IMR-90 (cell line): ENCODE measurements at regions not wholly inside any gene's neighbourhood (a gene's known extent, or its start where the extent isn't known, plus 50 kb on each side); places are given as distances from the start of the nearest gene placed in this dataset.

Experiments
- ATAC-seq: fragments of 200-7000 bp; cut with Tn5 transposase; 2 replicates; pipeline ENCODE4 v1.9.1; 2020; ENCODE audit warnings: low read depth, mild to moderate bottlenecking, moderate library complexity
- BruUV-seq: library from RNA; stranded (reverse); fragments of 400-500 nt; replicated peaks from 2 replicates; lab custom pipeline; 2021; lab: Mats Ljungman, UMichigan
- CTCF ChIA-PET: fragments of 300-600 bp; formaldehyde crosslinking; extraction: SDS; loops from one replicate; lab custom pipeline; 2021; ENCODE audit warnings: antibody characterized with exemption; lab: Yijun Ruan, JAX
- POLR2A ChIA-PET: fragments of 300-600 bp; sonication (Branson Sonifier 250); formaldehyde crosslinking; loops from one replicate; lab custom pipeline; 2022; ENCODE audit warnings: antibody characterized with exemption; ENCODE audit not compliant: unreplicated experiment; lab: Charles Lee
- DNase-seq: peaks from one replicate; pipeline ENCODE4 v3.0.0; 2013
- H2AFZ ChIP-seq: replicated peaks from 2 replicates; pipeline ENCODE3; 2013; ENCODE audit warnings: low read length, mild to moderate bottlenecking; ENCODE audit not compliant: poor library complexity
- H2AK5ac ChIP-seq: 2 replicates; pipeline ENCODE4 v1.6.1; 2013; ENCODE audit warnings: low read depth, low read length, inconsistent platforms
- H2AK9ac ChIP-seq: replicated peaks from 2 replicates; pipeline ENCODE3; 2013; ENCODE audit warnings: mild to moderate bottlenecking, low read depth, low read length, moderate library complexity; ENCODE audit not compliant: poor library complexity
- H2BK120ac ChIP-seq: 2 replicates; pipeline ENCODE4 v1.6.1; 2013; ENCODE audit warnings: low read depth, low read length, inconsistent platforms
- H2BK15ac ChIP-seq: 3 replicates; pipeline ENCODE4 v1.6.1; 2013; ENCODE audit warnings: low read depth, low read length, inconsistent platforms
- H2BK20ac ChIP-seq: 2 replicates; pipeline ENCODE4 v1.6.1; 2013; ENCODE audit warnings: low read depth, mild to moderate bottlenecking, inconsistent platforms, low read length, moderate library complexity
- H2BK5ac ChIP-seq: 2 replicates; pipeline ENCODE4 v1.6.1; 2013; ENCODE audit warnings: mild to moderate bottlenecking, low read depth, low read length, inconsistent platforms; ENCODE audit not compliant: poor library complexity, severe bottlenecking
- H3K14ac ChIP-seq: replicated peaks from 2 replicates; pipeline ENCODE4 v1.6.1; 2013; ENCODE audit warnings: low read depth, low read length, inconsistent platforms
- H3K18ac ChIP-seq: 2 replicates; pipeline ENCODE4 v1.6.1; 2013; ENCODE audit warnings: low read depth, low read length, control low read depth
- H3K23ac ChIP-seq: 2 replicates; pipeline ENCODE4 v1.6.1; 2013; ENCODE audit warnings: low read depth, low read length, inconsistent platforms
- H3K27ac ChIP-seq: 2 replicates; pipeline ENCODE4 v1.5.1; 2013; ENCODE audit warnings: mild to moderate bottlenecking, control low read depth, low read length; ENCODE audit not compliant: insufficient read depth
- H3K27me3 ChIP-seq: 2 replicates; pipeline ENCODE4 v1.6.1; 2013; ENCODE audit warnings: low read length; ENCODE audit not compliant: control insufficient read depth, insufficient read depth
- H3K36me3 ChIP-seq: 2 replicates; pipeline ENCODE4 v1.6.1; 2013; ENCODE audit warnings: low read length, mixed read lengths; ENCODE audit not compliant: control insufficient read depth, insufficient read depth
- H3K4ac ChIP-seq: 2 replicates; pipeline ENCODE4 v1.6.1; 2013; ENCODE audit warnings: low read depth, low read length, inconsistent platforms
- H3K4me1 ChIP-seq: 2 replicates; pipeline ENCODE4 v1.6.1; 2013; ENCODE audit warnings: low read length, mixed read lengths; ENCODE audit not compliant: control insufficient read depth, insufficient read depth
- H3K4me2 ChIP-seq: 2 replicates; pipeline ENCODE4 v1.6.1; 2013; ENCODE audit warnings: low read depth, mild to moderate bottlenecking, control low read depth, low read length, moderate library complexity
- H3K4me3 ChIP-seq: 2 replicates; pipeline ENCODE4 v1.5.1; 2013; ENCODE audit warnings: low read depth, mild to moderate bottlenecking, control low read depth, low read length, moderate library complexity; ENCODE audit not compliant: insufficient read depth
- H3K56ac ChIP-seq: 2 replicates; pipeline ENCODE4 v1.6.1; 2013; ENCODE audit warnings: low read length, inconsistent platforms; ENCODE audit not compliant: insufficient read depth; ENCODE audit errors: extremely low read depth
- H3K79me1 ChIP-seq, 2 experiments: 2 replicates each; pipeline ENCODE4 v1.6.1; 2013; ENCODE audit warnings: low read length in 2 of 2, inconsistent platforms in 1 of 2, low read depth in 1 of 2
- H3K9ac ChIP-seq: 2 replicates; pipeline ENCODE4 v1.6.1; 2013; ENCODE audit warnings: low read depth, low read length, control low read depth
- H3K9me1 ChIP-seq: 2 replicates; pipeline ENCODE4 v1.6.1; 2013; ENCODE audit warnings: low read length, inconsistent platforms; ENCODE audit not compliant: insufficient read depth
- H3K9me3 ChIP-seq: 2 replicates; pipeline ENCODE4 v1.6.1; 2013; ENCODE audit warnings: low read length; ENCODE audit not compliant: control insufficient read depth, insufficient read depth
- H4K20me1 ChIP-seq: 2 replicates; pipeline ENCODE4 v1.6.1; 2013; ENCODE audit warnings: low read length, inconsistent platforms; ENCODE audit not compliant: insufficient read depth
- H4K5ac ChIP-seq: 2 replicates; pipeline ENCODE4 v1.6.1; 2013; ENCODE audit warnings: mild to moderate bottlenecking, low read depth, low read length, control low read depth
- H4K8ac ChIP-seq, 2 experiments: 2 replicates each; pipeline ENCODE4 v1.6.1; 2013; ENCODE audit warnings: low read depth in 2 of 2, low read length in 2 of 2, control low read depth in 1 of 2, inconsistent platforms in 1 of 2
- H4K91ac ChIP-seq: 2 replicates; pipeline ENCODE4 v1.6.1; 2013; ENCODE audit warnings: low read depth, low read length, inconsistent platforms; ENCODE audit not compliant: insufficient read depth
- BHLHE40 ChIP-seq: fragments of 150-350 bp; IDR thresholded peaks from 2 replicates; pipeline ENCODE4 v1.6.1; 2016; ENCODE audit warnings: mild to moderate bottlenecking, low read depth, low read length
- CHD1 ChIP-seq: IDR thresholded peaks from 2 replicates; pipeline ENCODE4 v1.6.1; 2012; ENCODE audit warnings: low read depth, low read length, improper control_type of control experiment
- MXI1 ChIP-seq: IDR thresholded peaks from 2 replicates; pipeline ENCODE4 v1.6.1; 2012; ENCODE audit warnings: low read depth, mild to moderate bottlenecking, low read length, moderate library complexity, borderline replicate concordance
- NFE2L2 ChIP-seq: fragments of 150-350 bp; IDR thresholded peaks from 2 replicates; pipeline ENCODE4 v1.6.1; 2016; ENCODE audit warnings: low read depth, mild to moderate bottlenecking, low read length
- RAD21 ChIP-seq: IDR thresholded peaks from 2 replicates; pipeline ENCODE4 v1.6.1; 2012; ENCODE audit warnings: low read length, improper control_type of control experiment
- WGBS, 2 experiments: methylation state at CpG; one replicate each; pipeline versions ENCODE4 v1.1.5 to v1.1.7; 2013; ENCODE audit warnings: missing lambda C conversion rate in 2 of 2; ENCODE audit not compliant: insufficient read length in 1 of 2; ENCODE audit errors: extremely low coverage in 2 of 2; 5-methylcytosine and 5-hydroxymethylcytosine counted together
- dilution Hi-C: fragments of 300-500 bp; cut with HindIII; formaldehyde crosslinking; loops from one replicate; pipeline ENCODE4 v1.14.3; 2018; ENCODE audit warnings: low sequenced_read_pairs; ENCODE audit not compliant: unreplicated experiment
- in situ Hi-C: fragments of 300-500 bp; cut with MboI; formaldehyde crosslinking; loops from 3 replicates; pipeline ENCODE4 v1.14.3; 2019; ENCODE audit warnings: low sequenced_read_pairs, inconsistent platforms, mixed read lengths
- intact Hi-C: fragments of 100-400 bp; cut with micrococcal nuclease; formaldehyde crosslinking; loops from 2 replicates; pipeline ENCODE4 v1.10.0; 2022
- TF ChIP-seq, protein P1 (sequence below): fragments of 150-350 bp; IDR thresholded peaks from 2 replicates; pipeline ENCODE4 v1.6.1; 2017; ENCODE audit warnings: mild to moderate bottlenecking, antibody characterized with exemption, low read length, low read depth
- TF ChIP-seq, protein P2 (sequence below): fragments of 150-350 bp; IDR thresholded peaks from 2 replicates; pipeline ENCODE4 v1.6.1; 2016; ENCODE audit warnings: low read depth, mild to moderate bottlenecking, low read length, moderate library complexity, borderline replicate concordance

DNA sequence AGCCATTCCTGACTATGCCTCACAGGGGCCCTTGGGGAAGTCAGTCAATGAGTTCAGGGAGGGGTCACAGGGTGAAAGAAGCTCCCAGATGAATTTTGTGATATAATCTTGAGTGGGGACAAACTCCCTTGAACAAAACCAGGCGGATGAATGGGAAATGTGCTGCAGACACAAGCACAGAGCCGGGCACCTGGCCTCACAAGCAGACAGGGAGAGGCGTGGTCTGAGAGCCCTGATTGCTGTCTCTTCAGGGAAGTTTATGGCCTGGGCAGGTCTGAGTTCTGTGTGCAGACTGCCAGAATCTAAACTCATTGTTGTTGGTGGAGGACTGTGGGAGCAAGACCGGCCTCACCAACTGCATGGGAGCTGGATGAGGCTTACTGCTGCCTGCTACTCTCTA, 591.8 kb downstream of the EPHA3 start:
- CTCF ChIA-PET, result no interaction called here
- Histone ChIP-seq H4K5ac (no peak overlapping the region), H2AK5ac (no peak overlapping the region), H2BK15ac (no peak overlapping the region), H3K9ac (no peak overlapping the region), H2BK120ac (no peak overlapping the region; the same call in 1 of the 2 replicates), H3K4me3 (no peak overlapping the region), H3K9me1 (no peaks in the 10 kb centered on the region), H3K27ac (no peak overlapping the region), H3K18ac (no peak overlapping the region), H4K8ac (no peak overlapping the region), H3K14ac (no peak overlapping the region), H3K79me1 (no peaks in the 10 kb centered on the region), H3K4me1 (no peaks in the 10 kb centered on the region), H4K91ac (no peak overlapping the region), H3K4me2 (no peak overlapping the region), H3K56ac (no peak overlapping the region), H3K23ac (no peak overlapping the region), H2BK20ac (no peak overlapping the region), H2BK5ac (no peak overlapping the region), H3K9me3 (peaks cover 5% of the 10 kb centered on the region; the same call in 1 of the 2 replicates), H2AFZ (no peak overlapping the region), H2AK9ac (no peak overlapping the region), H3K36me3 (no peaks in the 10 kb centered on the region), H3K4ac (no peak overlapping the region; the same call in 1 of the 2 replicates), H4K20me1 (no peaks in the 10 kb centered on the region), H3K27me3 (no peaks in the 10 kb centered on the region)
- DNase-seq, result no peak
- intact Hi-C loops, result no loop called here
- WGBS, 2 experiments, result 80% methylated on average over 1 of the region's 4 CpGs; no CpG with 5 or more reads in 1 of the 2 experiments
- dilution Hi-C loops, result no loop called here
- ATAC-seq, result no peak
- POLR2A ChIA-PET, result no interaction called here
- TF ChIP-seq, protein P1, sequence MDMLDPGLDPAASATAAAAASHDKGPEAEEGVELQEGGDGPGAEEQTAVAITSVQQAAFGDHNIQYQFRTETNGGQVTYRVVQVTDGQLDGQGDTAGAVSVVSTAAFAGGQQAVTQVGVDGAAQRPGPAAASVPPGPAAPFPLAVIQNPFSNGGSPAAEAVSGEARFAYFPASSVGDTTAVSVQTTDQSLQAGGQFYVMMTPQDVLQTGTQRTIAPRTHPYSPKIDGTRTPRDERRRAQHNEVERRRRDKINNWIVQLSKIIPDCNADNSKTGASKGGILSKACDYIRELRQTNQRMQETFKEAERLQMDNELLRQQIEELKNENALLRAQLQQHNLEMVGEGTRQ, result no peak
- TF ChIP-seq BHLHE40, result no peak
- TF ChIP-seq MXI1, result no peak
- no peak for TF ChIP-seq NFE2L2
- no peak for TF ChIP-seq RAD21
- no peak for TF ChIP-seq CHD1
- TF ChIP-seq, protein P2, sequence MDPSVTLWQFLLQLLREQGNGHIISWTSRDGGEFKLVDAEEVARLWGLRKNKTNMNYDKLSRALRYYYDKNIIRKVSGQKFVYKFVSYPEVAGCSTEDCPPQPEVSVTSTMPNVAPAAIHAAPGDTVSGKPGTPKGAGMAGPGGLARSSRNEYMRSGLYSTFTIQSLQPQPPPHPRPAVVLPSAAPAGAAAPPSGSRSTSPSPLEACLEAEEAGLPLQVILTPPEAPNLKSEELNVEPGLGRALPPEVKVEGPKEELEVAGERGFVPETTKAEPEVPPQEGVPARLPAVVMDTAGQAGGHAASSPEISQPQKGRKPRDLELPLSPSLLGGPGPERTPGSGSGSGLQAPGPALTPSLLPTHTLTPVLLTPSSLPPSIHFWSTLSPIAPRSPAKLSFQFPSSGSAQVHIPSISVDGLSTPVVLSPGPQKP, result no peak
- in situ Hi-C loops, result no loop called here
- no TSS peak for BruUV-seq
